Stomach (tissue), 4 donors: ENCODE measurements at regions not wholly inside any gene's neighbourhood (a gene's known extent, or its start where the extent isn't known, plus 50 kb on each side); places are given as distances from the start of the nearest gene placed in this dataset.
A peak's percentile ranks its signal among the peaks of the same experiment; 100 is the strongest.

ENCODE experiments used
- CTCF ChIP-seq, 7 experiments: fragments of 450-650 bp in 4 of 7; fragments of 200-600 bp in 3 of 7; sonication (generic) in 3 of 7; IDR thresholded peaks; one replicate each; pipeline ENCODE4 v1.5.1; 2016 to 2019; ENCODE audit warnings: antibody characterized with exemption in 7 of 7, control low read depth in 2 of 7, mild to moderate bottlenecking in 1 of 7
- EP300 ChIP-seq: sonication (generic); formaldehyde crosslinking; IDR thresholded peaks from one replicate; pipeline ENCODE4 v1.6.1; 2017; ENCODE audit warnings: antibody characterized with exemption
- POLR2A ChIP-seq, 4 donors: fragments of 450-650 bp; IDR thresholded peaks; one replicate each; pipeline ENCODE4 v1.6.1; 2016; ENCODE audit warnings: antibody characterized with exemption in 4 of 4, control low read depth in 2 of 4, mild to moderate bottlenecking in 1 of 4, moderate library complexity in 1 of 4
- POLR2AphosphoS5 ChIP-seq, 3 donors: sonication (generic); formaldehyde crosslinking; IDR thresholded peaks; one replicate each; pipeline ENCODE4 v1.6.1; 2016; ENCODE audit warnings: antibody characterized with exemption in 3 of 3

GRCh38 chr13:33441015-33441414, 155.5 kb upstream of the STARD13 start:
- TF ChIP-seq CTCF (IDR thresholded peaks at IDR 0.05), result peak in 2 of 7 experiments; percentile 14 to 43
- TF ChIP-seq POLR2AphosphoS5 (IDR thresholded peaks at IDR 0.05), result no peak
- no peak for TF ChIP-seq POLR2A (IDR thresholded peaks at IDR 0.05)
- TF ChIP-seq EP300, result no peak
